GM06990 (cell line): ENCODE measurements at regions not wholly inside any gene's neighbourhood (a gene's known extent, or its start where the extent isn't known, plus 50 kb on each side); places are given as distances from the start of the nearest gene placed in this dataset.
"Not testable (repeated sequence)": the region's sequence is repeated elsewhere in the genome, so short reads cannot be mapped to it uniquely, and the experiment has no call there.

Source experiments
- DNase-seq: peaks from one replicate; pipeline ENCODE4 v3.0.0-alpha.2; 2011; ENCODE audit not compliant: insufficient read length; ENCODE audit errors: extremely low read depth
- H3K27me3 ChIP-seq: replicated peaks from 2 replicates; pipeline ENCODE4 v1.6.0; 2011; ENCODE audit warnings: low read length; ENCODE audit not compliant: control insufficient read depth, insufficient read depth
- H3K36me3 ChIP-seq: 2 replicates; pipeline ENCODE4 v1.5.1; 2011; ENCODE audit warnings: low read length; ENCODE audit not compliant: control insufficient read depth, insufficient read depth
- H3K4me3 ChIP-seq: replicated peaks from 2 replicates; pipeline ENCODE4 v1.5.1; 2011; ENCODE audit warnings: low read depth, mild to moderate bottlenecking, control low read depth, low read length
- TF ChIP-seq, protein P1 (sequence below): IDR thresholded peaks from 2 replicates; pipeline ENCODE4 v1.5.1; 2011; ENCODE audit warnings: low read length, control low read depth, mild to moderate bottlenecking, inconsistent platforms; ENCODE audit not compliant: insufficient read depth, poor library complexity, severe bottlenecking

DNA sequence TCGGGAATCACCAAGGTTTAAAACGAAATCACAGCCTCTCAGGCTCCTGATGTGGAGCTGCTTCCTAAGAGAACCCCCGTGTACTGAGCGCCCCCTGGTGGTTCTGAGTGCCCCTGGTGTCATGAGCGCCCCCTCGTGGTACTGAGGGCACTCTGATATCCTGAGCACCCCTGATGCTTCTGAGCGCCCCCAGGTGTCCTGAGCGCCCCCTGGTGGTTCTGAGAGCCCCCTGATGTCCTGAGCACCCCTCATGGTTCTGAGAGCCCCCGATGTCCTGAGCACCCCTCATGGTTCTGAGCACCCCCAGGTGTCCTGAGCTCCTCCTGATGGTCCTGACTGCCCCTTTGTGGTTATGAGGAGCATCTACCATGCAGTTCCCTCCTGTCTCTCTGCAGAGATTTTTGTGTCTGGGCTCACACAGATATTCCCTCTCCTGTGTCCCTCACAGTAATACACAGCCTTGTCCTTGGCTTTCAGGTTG, 1092.1 kb downstream of the TMEM121 start:
- H3K27me3 ChIP-seq, H3K36me3 ChIP-seq, H3K4me3 ChIP-seq: not testable (repeated sequence)
- peak; percentile 45 for DNase-seq
- TF ChIP-seq, protein P1, sequence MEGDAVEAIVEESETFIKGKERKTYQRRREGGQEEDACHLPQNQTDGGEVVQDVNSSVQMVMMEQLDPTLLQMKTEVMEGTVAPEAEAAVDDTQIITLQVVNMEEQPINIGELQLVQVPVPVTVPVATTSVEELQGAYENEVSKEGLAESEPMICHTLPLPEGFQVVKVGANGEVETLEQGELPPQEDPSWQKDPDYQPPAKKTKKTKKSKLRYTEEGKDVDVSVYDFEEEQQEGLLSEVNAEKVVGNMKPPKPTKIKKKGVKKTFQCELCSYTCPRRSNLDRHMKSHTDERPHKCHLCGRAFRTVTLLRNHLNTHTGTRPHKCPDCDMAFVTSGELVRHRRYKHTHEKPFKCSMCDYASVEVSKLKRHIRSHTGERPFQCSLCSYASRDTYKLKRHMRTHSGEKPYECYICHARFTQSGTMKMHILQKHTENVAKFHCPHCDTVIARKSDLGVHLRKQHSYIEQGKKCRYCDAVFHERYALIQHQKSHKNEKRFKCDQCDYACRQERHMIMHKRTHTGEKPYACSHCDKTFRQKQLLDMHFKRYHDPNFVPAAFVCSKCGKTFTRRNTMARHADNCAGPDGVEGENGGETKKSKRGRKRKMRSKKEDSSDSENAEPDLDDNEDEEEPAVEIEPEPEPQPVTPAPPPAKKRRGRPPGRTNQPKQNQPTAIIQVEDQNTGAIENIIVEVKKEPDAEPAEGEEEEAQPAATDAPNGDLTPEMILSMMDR, result peak; percentile 94

DNA sequence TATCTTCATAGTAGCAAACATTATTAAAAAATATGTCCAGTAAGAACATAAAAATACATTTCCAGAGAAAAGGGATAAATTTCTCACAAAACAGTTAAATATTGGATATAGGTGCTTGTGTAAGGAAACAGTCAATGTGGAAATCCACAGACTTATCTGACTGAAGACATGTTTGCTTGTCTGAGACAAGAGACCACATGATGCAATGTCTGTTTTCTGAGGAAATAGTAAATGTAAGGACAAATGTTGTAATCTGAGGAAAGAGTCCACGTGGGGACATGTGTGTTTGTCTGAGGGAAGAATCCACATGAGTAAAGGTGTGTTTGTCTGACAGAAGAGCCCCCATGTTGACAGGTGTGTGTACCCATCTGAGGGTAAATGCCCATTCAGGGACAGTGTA, 1093.2 kb downstream of the TMEM121 start:
- Histone ChIP-seq H3K4me3 (no peak overlapping the region), H3K36me3 (no peaks in the 10 kb centered on the region), H3K27me3 (no peaks in the 10 kb centered on the region)
- no peak for DNase-seq
- TF ChIP-seq, protein P1, result no peak

DNA sequence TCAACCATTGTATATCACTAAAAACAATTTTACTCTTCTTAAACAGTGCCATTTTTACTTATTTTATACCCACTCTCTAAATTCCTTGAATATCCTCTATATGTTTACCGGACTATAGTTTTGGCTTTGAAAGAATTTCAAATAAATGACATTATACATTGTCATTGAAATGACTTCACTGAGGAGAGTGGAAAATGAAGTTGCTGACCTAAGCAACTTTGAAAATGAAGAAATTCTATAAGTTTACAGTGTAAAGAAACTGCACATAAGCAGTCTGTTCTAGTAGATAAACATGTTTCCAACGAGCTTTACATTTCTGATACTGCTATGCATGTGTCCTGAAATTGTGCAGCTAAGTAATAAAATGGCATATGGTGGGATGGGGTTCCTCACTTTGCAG, 1094.0 kb downstream of the TMEM121 start:
- H3K27me3 ChIP-seq, result no peaks in the 10 kb centered on the region
- no peak overlapping the region for H3K4me3 ChIP-seq
- TF ChIP-seq, protein P1, result no peak
- no peak for DNase-seq
- no peaks in the 10 kb centered on the region for H3K36me3 ChIP-seq

DNA sequence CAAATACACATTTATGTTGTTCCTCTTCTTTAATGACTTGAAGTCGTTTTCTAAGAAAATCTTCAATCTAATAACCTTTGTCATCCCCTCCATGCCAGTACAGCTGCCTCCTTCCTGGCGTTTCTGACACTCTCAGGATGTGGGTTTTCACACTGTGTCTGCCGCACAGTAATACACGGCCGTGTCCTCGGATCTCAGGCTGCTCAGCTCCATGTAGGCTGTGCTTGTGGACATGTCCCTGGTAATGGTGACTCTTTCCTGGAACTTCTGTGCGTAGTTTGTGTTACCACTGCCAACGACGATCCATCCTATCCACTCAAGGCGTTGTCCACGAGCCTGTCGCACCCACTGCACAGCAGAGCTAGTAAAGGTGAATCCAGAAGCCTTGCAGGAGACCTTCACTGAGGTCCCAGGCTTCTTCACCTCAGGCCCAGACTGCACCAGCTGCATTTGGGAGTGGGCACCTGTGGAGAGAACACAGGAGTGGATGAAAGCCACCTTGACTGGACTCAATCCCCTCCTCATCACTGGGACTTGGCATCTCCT, 1095.9 kb downstream of the TMEM121 start:
- H3K36me3 ChIP-seq, result no peaks in the 10 kb centered on the region
- no peak overlapping the region for H3K4me3 ChIP-seq
- H3K27me3 ChIP-seq, result no peaks in the 10 kb centered on the region
- DNase-seq, result no peak
- TF ChIP-seq, protein P1, result no peak

DNA sequence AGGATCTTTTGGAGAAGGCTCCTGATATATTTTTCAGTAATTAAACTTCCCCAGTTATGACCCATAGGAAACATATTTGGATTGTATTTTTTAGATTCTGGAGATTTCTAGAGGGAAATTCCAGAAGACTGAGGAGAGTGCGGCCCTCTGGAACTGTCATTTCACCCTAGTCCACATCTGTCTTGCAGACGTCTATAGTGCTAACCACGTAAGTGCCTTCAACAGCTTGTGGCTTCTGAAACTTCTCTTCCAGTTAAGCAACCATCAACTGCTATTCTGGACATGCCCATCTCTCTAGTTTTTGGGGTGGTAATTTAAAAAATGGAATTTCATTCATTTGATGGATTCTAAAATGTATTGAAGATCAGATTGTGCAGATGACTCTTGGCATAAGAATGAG, 1098.8 kb downstream of the TMEM121 start:
- Histone ChIP-seq H3K36me3 (no peaks in the 10 kb centered on the region), H3K4me3 (no peak overlapping the region), H3K27me3 (no peaks in the 10 kb centered on the region)
- TF ChIP-seq, protein P1, result no peak
- DNase-seq, result no peak

DNA sequence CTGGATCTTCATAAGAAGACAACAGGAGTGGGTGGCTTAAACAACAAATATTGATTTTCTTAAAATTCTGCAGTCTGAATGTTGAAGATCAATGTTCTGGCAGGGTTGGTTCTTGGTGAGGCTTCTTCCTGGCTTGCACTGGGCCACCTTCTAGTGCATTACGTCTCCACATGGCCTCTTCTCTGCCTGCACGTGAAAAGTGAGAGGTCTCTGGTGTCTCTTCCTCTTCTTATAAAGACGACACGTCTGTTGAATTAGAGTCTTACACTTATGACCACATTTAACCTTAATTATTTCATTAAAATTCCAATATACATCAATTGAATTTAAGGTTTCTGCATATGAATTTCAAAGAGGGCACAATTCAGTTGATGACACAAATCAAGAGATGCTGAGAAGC, 1100.1 kb downstream of the TMEM121 start:
- H3K4me3 ChIP-seq, DNase-seq, H3K27me3 ChIP-seq, H3K36me3 ChIP-seq: not testable (repeated sequence)
